ENCODE measurements at regions not wholly inside any gene's neighbourhood (a gene's known extent, or its start where the extent isn't known, plus 50 kb on each side); places are given as distances from the start of the nearest gene placed in this dataset.

DNA sequence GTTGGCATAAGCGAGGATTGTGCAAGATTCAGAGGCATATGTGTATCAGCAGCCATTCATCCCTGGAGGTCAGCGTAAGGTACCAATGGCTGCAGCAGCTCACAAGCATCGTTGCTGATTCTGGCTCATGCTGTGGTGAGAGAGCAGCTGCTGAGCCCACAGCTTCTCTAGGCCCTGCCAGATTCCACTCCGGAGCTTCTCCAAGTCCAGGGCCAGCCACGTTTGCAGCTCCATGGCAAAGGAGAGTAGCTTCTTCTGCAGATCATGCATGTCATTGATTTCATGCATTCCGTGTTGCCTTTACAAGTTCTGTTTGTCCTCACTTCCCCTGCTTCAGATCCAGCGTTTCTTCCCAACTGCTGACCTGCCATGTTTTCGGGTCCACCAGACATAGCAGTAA, 474.8 kb upstream of the ID4 start:
- ChIA-PET CTCF (no interaction called here), RAD21 (ENCODE audit: unreplicated experiment) (no interaction called here), SMC1A (ENCODE audit: uncharacterized antibody, unreplicated experiment) (no interaction called here), POLR2A (no interaction called here)
- DNase-seq (ENCODE audit: low read depth, low spot score) (no peak), ATAC-seq (no peak), FAIRE-seq (no peak)
- Histone ChIP-seq H3K79me2 (ENCODE audit: control insufficient read depth, insufficient read depth, low read length) (no peaks in the 10 kb centered on the region), H3K4me1 (ENCODE audit: control insufficient read depth, insufficient read depth, low read length) (no peaks in the 10 kb centered on the region), H3K4me2 (ENCODE audit: control insufficient read depth, insufficient read depth) (no peak overlapping the region), H3K9me3 (replicated peaks; ENCODE audit: control insufficient read depth, insufficient read depth, low read length) (no peaks in the 10 kb centered on the region), H3K27ac (ENCODE audit: control insufficient read depth, insufficient read depth) (no peak overlapping the region), H2AFZ (ENCODE audit: control insufficient read depth, low read depth, low read length) (no peak overlapping the region), H3K27me3 (replicated peaks in 1 of 2; ENCODE audit: control insufficient read depth in 2 of 2, insufficient read depth in 2 of 2, low read length in 1 of 2) (no peaks in the 10 kb centered on the region), H3K9ac (ENCODE audit: control insufficient read depth, insufficient read depth, low read length) (no peak overlapping the region), H3K4me3 (no peak overlapping the region), H3K36me3 (ENCODE audit: control insufficient read depth in 2 of 2, insufficient read depth in 2 of 2, low read length in 1 of 2) (no peaks in the 10 kb centered on the region), H4K20me1 (ENCODE audit: control insufficient read depth, insufficient read depth) (no peaks in the 10 kb centered on the region)
- in situ Hi-C loops (cut with MboI): no loop called here
- BruUV-seq (replicated peaks): no TSS peak
- no peak for TF ChIP-seq LARP7 (IDR thresholded peaks at IDR 0.05)
- TF ChIP-seq STAT1 (conservative IDR thresholded peaks at IDR 0.05): no peak
- TF ChIP-seq, protein P1, sequence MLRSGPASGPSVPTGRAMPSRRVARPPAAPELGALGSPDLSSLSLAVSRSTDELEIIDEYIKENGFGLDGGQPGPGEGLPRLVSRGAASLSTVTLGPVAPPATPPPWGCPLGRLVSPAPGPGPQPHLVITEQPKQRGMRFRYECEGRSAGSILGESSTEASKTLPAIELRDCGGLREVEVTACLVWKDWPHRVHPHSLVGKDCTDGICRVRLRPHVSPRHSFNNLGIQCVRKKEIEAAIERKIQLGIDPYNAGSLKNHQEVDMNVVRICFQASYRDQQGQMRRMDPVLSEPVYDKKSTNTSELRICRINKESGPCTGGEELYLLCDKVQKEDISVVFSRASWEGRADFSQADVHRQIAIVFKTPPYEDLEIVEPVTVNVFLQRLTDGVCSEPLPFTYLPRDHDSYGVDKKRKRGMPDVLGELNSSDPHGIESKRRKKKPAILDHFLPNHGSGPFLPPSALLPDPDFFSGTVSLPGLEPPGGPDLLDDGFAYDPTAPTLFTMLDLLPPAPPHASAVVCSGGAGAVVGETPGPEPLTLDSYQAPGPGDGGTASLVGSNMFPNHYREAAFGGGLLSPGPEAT (IDR thresholded peaks at IDR 0.05; ENCODE audit: low read depth): no peak
- TF ChIP-seq, protein P2, sequence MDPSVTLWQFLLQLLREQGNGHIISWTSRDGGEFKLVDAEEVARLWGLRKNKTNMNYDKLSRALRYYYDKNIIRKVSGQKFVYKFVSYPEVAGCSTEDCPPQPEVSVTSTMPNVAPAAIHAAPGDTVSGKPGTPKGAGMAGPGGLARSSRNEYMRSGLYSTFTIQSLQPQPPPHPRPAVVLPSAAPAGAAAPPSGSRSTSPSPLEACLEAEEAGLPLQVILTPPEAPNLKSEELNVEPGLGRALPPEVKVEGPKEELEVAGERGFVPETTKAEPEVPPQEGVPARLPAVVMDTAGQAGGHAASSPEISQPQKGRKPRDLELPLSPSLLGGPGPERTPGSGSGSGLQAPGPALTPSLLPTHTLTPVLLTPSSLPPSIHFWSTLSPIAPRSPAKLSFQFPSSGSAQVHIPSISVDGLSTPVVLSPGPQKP (IDR thresholded peaks at IDR 0.05; ENCODE audit: low read depth, low read length): no peak
- no peak for TF ChIP-seq ZSCAN29 (IDR thresholded peaks at IDR 0.05)
- TF ChIP-seq REST (IDR thresholded peaks at IDR 0.05; ENCODE audit: low read depth, low read length): no peak
- TF ChIP-seq JUNB (IDR thresholded peaks at IDR 0.05): no peak
- intact Hi-C loops (cut with micrococcal nuclease; ENCODE audit: unreplicated experiment): no loop called here
- WGBS (ENCODE audit: insufficient coverage, insufficient replicate concordance, low lambda C conversion rate, missing lambda C conversion rate): 2% methylated on average over 8 of the region's 8 CpGs

Measured in GM12878 (cell line).